AG10803 (cell line): ENCODE measurements at regions not wholly inside any gene's neighbourhood (a gene's known extent, or its start where the extent isn't known, plus 50 kb on each side); places are given as distances from the start of the nearest gene placed in this dataset.

ENCODE experiments used
- DNase-seq: peaks from one replicate; pipeline ENCODE4 v3.0.0; 2010; ENCODE audit warnings: low read depth
- H3K4me3 ChIP-seq: 2 replicates; pipeline ENCODE4 v1.5.1; 2011; ENCODE audit warnings: mild to moderate bottlenecking, low read length, control low read depth
- TF ChIP-seq, protein P1 (sequence below): conservative IDR thresholded peaks from 2 replicates; pipeline ENCODE4 v1.5.1; 2011; ENCODE audit warnings: mild to moderate bottlenecking, low read length, control low read depth, inconsistent platforms

- TF ChIP-seq, protein P1, sequence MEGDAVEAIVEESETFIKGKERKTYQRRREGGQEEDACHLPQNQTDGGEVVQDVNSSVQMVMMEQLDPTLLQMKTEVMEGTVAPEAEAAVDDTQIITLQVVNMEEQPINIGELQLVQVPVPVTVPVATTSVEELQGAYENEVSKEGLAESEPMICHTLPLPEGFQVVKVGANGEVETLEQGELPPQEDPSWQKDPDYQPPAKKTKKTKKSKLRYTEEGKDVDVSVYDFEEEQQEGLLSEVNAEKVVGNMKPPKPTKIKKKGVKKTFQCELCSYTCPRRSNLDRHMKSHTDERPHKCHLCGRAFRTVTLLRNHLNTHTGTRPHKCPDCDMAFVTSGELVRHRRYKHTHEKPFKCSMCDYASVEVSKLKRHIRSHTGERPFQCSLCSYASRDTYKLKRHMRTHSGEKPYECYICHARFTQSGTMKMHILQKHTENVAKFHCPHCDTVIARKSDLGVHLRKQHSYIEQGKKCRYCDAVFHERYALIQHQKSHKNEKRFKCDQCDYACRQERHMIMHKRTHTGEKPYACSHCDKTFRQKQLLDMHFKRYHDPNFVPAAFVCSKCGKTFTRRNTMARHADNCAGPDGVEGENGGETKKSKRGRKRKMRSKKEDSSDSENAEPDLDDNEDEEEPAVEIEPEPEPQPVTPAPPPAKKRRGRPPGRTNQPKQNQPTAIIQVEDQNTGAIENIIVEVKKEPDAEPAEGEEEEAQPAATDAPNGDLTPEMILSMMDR: no peak
- no peak for DNase-seq
- H3K4me3 ChIP-seq: no peak overlapping the region
Measured at GRCh38 chr4:37771771-37772170, 54.7 kb upstream of the PGM2 start.

DNA sequence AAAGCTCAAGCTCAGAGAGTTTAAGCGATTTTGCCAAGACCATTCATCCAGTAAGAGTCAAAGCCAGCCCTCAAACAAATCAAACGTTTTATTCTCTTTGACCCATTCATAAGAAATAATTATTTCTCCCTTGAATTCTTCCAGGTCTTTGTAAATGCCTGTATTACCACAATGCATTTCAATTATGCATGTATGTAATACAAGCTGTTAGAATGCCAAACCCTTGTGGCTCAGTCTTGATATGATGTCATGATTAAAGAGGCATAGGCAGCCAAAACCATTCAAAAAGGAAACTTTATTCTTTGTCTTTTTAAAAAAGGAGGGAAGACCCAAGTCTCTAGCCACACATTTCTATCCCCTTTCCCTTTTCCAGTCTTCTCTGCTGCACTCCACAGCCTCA is 56.5 kb upstream of the PGM2 start:
- DNase-seq: peak; percentile 78
- no peak overlapping the region for H3K4me3 ChIP-seq
- TF ChIP-seq, protein P1: no peak

- no peak overlapping the region for H3K4me3 ChIP-seq
- no peak for DNase-seq
- TF ChIP-seq, protein P1: no peak
Measured at GRCh38 chr4:37769391-37769989, 57.0 kb upstream of the PGM2 start.

GRCh38 chr4:37767546-37767945 is 58.9 kb upstream of the PGM2 start:
- DNase-seq: peak; percentile 3
- TF ChIP-seq, protein P1: no peak
- H3K4me3 ChIP-seq: no peak overlapping the region

DNA sequence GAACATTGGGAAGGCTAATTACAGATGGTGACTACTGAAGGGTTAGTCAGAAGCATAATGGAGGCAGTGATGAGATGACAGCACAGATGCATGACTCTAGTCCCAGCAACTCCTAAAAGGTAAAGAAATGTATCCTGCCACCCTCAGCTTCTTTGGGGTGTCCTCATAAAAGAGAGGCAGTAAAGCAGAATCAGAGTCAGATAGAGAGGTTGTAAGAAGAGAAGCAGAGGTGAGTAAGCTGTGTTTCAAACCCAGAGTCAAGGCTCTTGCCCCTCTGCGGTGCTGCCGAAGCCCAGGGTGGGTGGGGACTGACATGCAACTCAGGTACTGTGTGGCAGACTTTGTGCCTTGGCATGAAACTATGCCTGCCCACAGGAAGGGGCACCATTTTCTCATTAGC is 59.5 kb upstream of the PGM2 start:
- DNase-seq: no peak
- no peak overlapping the region for H3K4me3 ChIP-seq
- TF ChIP-seq, protein P1: no peak

GRCh38 chr4:37765741-37766140 is 60.7 kb upstream of the PGM2 start:
- DNase-seq: no peak
- TF ChIP-seq, protein P1: no peak
- H3K4me3 ChIP-seq: no peak overlapping the region

DNA sequence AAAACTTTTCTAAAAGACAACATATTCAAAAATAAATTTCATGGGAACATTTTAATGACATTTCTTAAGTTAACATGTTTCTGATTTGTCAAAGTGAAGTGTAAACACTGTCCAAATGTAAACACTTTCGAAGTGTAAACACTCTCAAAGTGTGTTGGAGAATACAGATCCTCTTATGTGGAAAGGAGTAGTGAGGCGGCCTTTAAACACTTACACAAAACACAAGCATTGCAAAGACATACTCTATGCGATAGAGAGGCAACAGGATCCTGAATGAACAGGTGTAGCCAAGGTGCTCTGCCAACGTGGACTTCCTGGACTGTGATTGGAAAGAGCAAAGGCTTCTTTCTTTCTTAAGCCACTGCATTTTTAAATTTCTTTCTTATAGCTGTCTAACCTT is 62.7 kb upstream of the PGM2 start:
- TF ChIP-seq, protein P1: no peak
- H3K4me3 ChIP-seq: no peak overlapping the region
- DNase-seq: no peak
